Panc1 (cell line): ENCODE measurements at regions not wholly inside any gene's neighbourhood (a gene's known extent, or its start where the extent isn't known, plus 50 kb on each side); places are given as distances from the start of the nearest gene placed in this dataset.

ENCODE experiments used
- POLR2AphosphoS5 ChIP-seq: IDR thresholded peaks from 2 replicates; pipeline ENCODE4 v1.6.1; 2012; ENCODE audit warnings: mild to moderate bottlenecking, low read depth, low read length, moderate library complexity
- SIN3A ChIP-seq: IDR thresholded peaks from 2 replicates; pipeline ENCODE4 v1.6.1; 2012; ENCODE audit warnings: low read depth, mild to moderate bottlenecking, low read length, moderate library complexity, borderline replicate concordance; ENCODE audit not compliant: insufficient read depth
- TF ChIP-seq, protein P1 (sequence below): fragments of 450-650 bp; IDR thresholded peaks from 2 replicates; pipeline ENCODE4 v1.5.1; 2017; ENCODE audit warnings: mild to moderate bottlenecking

DNA sequence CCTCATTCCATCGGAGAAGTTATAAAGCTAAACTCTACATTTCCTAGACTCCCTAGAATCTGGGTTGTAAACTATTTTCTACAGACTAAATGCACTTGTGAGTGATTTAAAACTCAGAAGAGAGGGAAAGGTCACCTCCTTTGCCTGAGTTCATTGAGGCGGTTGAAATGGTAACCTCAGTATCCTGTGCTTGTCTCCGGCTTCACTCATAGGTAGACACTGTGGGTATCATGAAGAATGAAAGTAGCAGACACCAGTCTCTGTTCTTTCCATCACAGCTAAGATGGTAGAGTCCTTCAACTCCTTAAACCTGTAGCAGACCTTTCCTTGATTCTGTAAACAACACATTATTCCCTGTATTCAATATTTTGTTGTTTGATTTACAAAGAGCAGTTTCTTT is 291.3 kb upstream of the ANKRD50 start:
- TF ChIP-seq, protein P1, sequence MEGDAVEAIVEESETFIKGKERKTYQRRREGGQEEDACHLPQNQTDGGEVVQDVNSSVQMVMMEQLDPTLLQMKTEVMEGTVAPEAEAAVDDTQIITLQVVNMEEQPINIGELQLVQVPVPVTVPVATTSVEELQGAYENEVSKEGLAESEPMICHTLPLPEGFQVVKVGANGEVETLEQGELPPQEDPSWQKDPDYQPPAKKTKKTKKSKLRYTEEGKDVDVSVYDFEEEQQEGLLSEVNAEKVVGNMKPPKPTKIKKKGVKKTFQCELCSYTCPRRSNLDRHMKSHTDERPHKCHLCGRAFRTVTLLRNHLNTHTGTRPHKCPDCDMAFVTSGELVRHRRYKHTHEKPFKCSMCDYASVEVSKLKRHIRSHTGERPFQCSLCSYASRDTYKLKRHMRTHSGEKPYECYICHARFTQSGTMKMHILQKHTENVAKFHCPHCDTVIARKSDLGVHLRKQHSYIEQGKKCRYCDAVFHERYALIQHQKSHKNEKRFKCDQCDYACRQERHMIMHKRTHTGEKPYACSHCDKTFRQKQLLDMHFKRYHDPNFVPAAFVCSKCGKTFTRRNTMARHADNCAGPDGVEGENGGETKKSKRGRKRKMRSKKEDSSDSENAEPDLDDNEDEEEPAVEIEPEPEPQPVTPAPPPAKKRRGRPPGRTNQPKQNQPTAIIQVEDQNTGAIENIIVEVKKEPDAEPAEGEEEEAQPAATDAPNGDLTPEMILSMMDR, result no peak
- TF ChIP-seq POLR2AphosphoS5 (no peak), SIN3A (no peak)
